CD14-positive monocyte (primary cell): ENCODE measurements at regions not wholly inside any gene's neighbourhood (a gene's known extent, or its start where the extent isn't known, plus 50 kb on each side); places are given as distances from the start of the nearest gene placed in this dataset.

Experiments
- DNase-seq, 3 donors: peaks; one replicate each; pipeline ENCODE4 v3.0.0-alpha.2; 2011 to 2022
- H2AFZ ChIP-seq: 2 replicates; pipeline ENCODE4 v1.6.0; 2012; ENCODE audit warnings: mild to moderate bottlenecking, low read depth, low read length, inconsistent platforms; ENCODE audit not compliant: insufficient read depth, poor library complexity, severe bottlenecking
- H3K27ac ChIP-seq, 2 donors: 1 replicate in 1 of 2; 2 replicates in 1 of 2; pipeline ENCODE4 v1.5.1; 2012 to 2013; ENCODE audit warnings: low read length in 2 of 2, control low read depth in 1 of 2, inconsistent platforms in 1 of 2, low read depth in 1 of 2, mild to moderate bottlenecking in 1 of 2
- H3K27me3 ChIP-seq, 2 donors: one replicate each; pipeline versions ENCODE4 v1.6.0 to v1.6.1; 2011 to 2013; ENCODE audit warnings: low read length in 2 of 2; ENCODE audit not compliant: control insufficient read depth in 2 of 2, insufficient read depth in 2 of 2
- H3K36me3 ChIP-seq, 2 donors: replicated peaks in 1 of 2; 1 replicate in 1 of 2; 2 replicates in 1 of 2; pipeline versions ENCODE4 v1.5.1 to v1.6.1; 2012 to 2013; ENCODE audit warnings: low read length in 2 of 2, control low read depth in 1 of 2, inconsistent platforms in 1 of 2, mild to moderate bottlenecking in 1 of 2; ENCODE audit not compliant: insufficient read depth in 2 of 2, control insufficient read depth in 1 of 2
- H3K4me1 ChIP-seq, 2 donors: 1 replicate in 1 of 2; 2 replicates in 1 of 2; pipeline versions ENCODE4 v1.5.1 to v1.6.1; 2012 to 2013; ENCODE audit warnings: low read length in 2 of 2, control low read depth in 1 of 2, inconsistent platforms in 1 of 2, mild to moderate bottlenecking in 1 of 2, moderate library complexity in 1 of 2; ENCODE audit not compliant: insufficient read depth in 2 of 2, control insufficient read depth in 1 of 2
- H3K4me2 ChIP-seq: replicated peaks from 2 replicates; pipeline ENCODE3; 2012; ENCODE audit warnings: low read length, moderate library complexity, mild to moderate bottlenecking; ENCODE audit not compliant: poor library complexity, severe bottlenecking; ENCODE audit errors: extremely low read depth
- H3K4me3 ChIP-seq, 3 experiments: fragments of 200-600 bp in 1 of 3; sonication (generic) in 1 of 3; replicated peaks in 1 of 3; 1 replicate in 2 of 3; 2 replicates in 1 of 3; pipeline ENCODE4 v1.5.1; 2011 to 2013; ENCODE audit warnings: low read length in 3 of 3, mild to moderate bottlenecking in 3 of 3, control low read depth in 2 of 3, low read depth in 2 of 3, inconsistent platforms in 1 of 3, moderate library complexity in 1 of 3
- H3K79me2 ChIP-seq: 2 replicates; pipeline ENCODE4 v1.6.0; 2012; ENCODE audit warnings: mild to moderate bottlenecking, control low read depth, inconsistent platforms, low read length, moderate library complexity; ENCODE audit not compliant: insufficient read depth
- H3K9ac ChIP-seq: 2 replicates; pipeline ENCODE4 v1.6.0; 2017; ENCODE audit warnings: low read length, mild to moderate bottlenecking; ENCODE audit not compliant: insufficient read depth, poor library complexity, severe bottlenecking
- H3K9me3 ChIP-seq, 2 donors: replicated peaks in 1 of 2; 1 replicate in 1 of 2; 2 replicates in 1 of 2; pipeline versions ENCODE4 v1.5.1 to v1.6.1; 2012 to 2013; ENCODE audit warnings: low read length in 2 of 2, control low read depth in 1 of 2; ENCODE audit not compliant: control insufficient read depth in 1 of 2, insufficient read depth in 1 of 2
- H4K20me1 ChIP-seq: 2 replicates; pipeline ENCODE4 v1.6.0; 2012; ENCODE audit warnings: mild to moderate bottlenecking, low read length, control low read depth, moderate library complexity; ENCODE audit not compliant: insufficient read depth
- H3K27ac Mint-ChIP-seq, 7 donors: one replicate each; pipeline ENCODE4 v1.8.0; 2020; ENCODE audit warnings: mild to moderate bottlenecking in 7 of 7, mixed read lengths in 7 of 7, moderate library complexity in 6 of 7, inconsistent platforms in 2 of 7
- H3K27me3 Mint-ChIP-seq, 3 donors: one replicate each; pipeline ENCODE4 v1.8.0; 2021 to 2022; ENCODE audit warnings: low read depth in 3 of 3, mild to moderate bottlenecking in 3 of 3, mixed read lengths in 3 of 3, moderate library complexity in 3 of 3, inconsistent platforms in 1 of 3
- H3K36me3 Mint-ChIP-seq, 2 donors: one replicate each; pipeline ENCODE4 v1.8.0; 2020; ENCODE audit warnings: mixed read lengths in 2 of 2, inconsistent platforms in 1 of 2, mild to moderate bottlenecking in 1 of 2
- H3K4me1 Mint-ChIP-seq: one replicate; pipeline ENCODE4 v1.8.0; 2020; ENCODE audit warnings: mild to moderate bottlenecking, mixed read lengths
- H3K4me3 Mint-ChIP-seq, 2 donors: one replicate each; pipeline ENCODE4 v1.8.0; 2020; ENCODE audit warnings: mild to moderate bottlenecking in 2 of 2, mixed read lengths in 2 of 2, moderate library complexity in 1 of 2
- H3K9me3 Mint-ChIP-seq, 7 donors: one replicate each; pipeline ENCODE4 v1.8.0; 2020 to 2022; ENCODE audit warnings: mixed read lengths in 7 of 7, mild to moderate bottlenecking in 6 of 7, moderate library complexity in 6 of 7, inconsistent platforms in 2 of 7
- CTCF ChIP-seq: fragments of 200-600 bp; IDR thresholded peaks from one replicate; pipeline ENCODE4 v1.8.0; 2022; ENCODE audit warnings: antibody characterized with exemption, mild to moderate bottlenecking
- WGBS: methylation state at CpG from one replicate; pipeline ENCODE4 v1.1.5; 2013; ENCODE audit warnings: missing lambda C conversion rate; ENCODE audit not compliant: insufficient coverage; 5-methylcytosine and 5-hydroxymethylcytosine counted together
- intact Hi-C, 2 donors: fragments of 100-400 bp; cut with micrococcal nuclease; formaldehyde crosslinking; loops; one replicate each; pipeline versions ENCODE4 v1.15.0 to v1.15.1; 2023

- Histone ChIP-seq H3K27ac (no peak overlapping the region), H3K4me2 (no peak overlapping the region), H3K9me3 (no peaks in the 10 kb centered on the region), H3K36me3 (no peaks in the 10 kb centered on the region), H3K79me2 (no peaks in the 10 kb centered on the region), H3K9ac (no peak overlapping the region), H3K27me3 (no peaks in the 10 kb centered on the region), H3K4me1 (peaks cover 18% of the 10 kb centered on the region in 2 donors), H2AFZ (no peak overlapping the region), H3K4me3 (no peak overlapping the region), H4K20me1 (no peaks in the 10 kb centered on the region)
- Mint-ChIP-seq H3K27me3 (peaks cover 0 to 2% (median 2%) of the 10 kb centered on the region in 3 donors), H3K4me3 (no peak overlapping the region), H3K36me3 (no peaks in the 10 kb centered on the region), H3K27ac (peak overlapping the region in 1 of 7 donors; percentile 15), H3K9me3 (peaks cover 0 to 2% (median 0%) of the 10 kb centered on the region in 7 donors), H3K4me1 (peaks cover 23% of the 10 kb centered on the region)
- TF ChIP-seq CTCF = no peak
- 96% methylated on average over 8 of the region's 8 CpGs for whole genome bisulfite sequencing
- intact Hi-C loops = no loop called here
- no peak for DNase-seq
These were observed 64.7 kb upstream of the AOAH start for GRCh38 chr7:36788825-36789470.

GRCh38 chr7:36787933-36788378, 63.7 kb upstream of the AOAH start:
- H3K4me3 Mint-ChIP-seq = no peak overlapping the region
- Histone ChIP-seq H3K9me3 (no peaks in the 10 kb centered on the region), H3K27ac (no peak overlapping the region), H3K4me3 (no peak overlapping the region), H3K79me2 (no peaks in the 10 kb centered on the region), H3K9ac (no peak overlapping the region), H3K4me1 (peaks cover 18% of the 10 kb centered on the region in 2 donors), H3K36me3 (no peaks in the 10 kb centered on the region), H4K20me1 (no peaks in the 10 kb centered on the region), H3K4me2 (no peak overlapping the region), H2AFZ (no peak overlapping the region), H3K27me3 (no peaks in the 10 kb centered on the region)
- DNase-seq = no peak
- no CpG with 5 or more reads among the region's 1 CpG for WGBS
- intact Hi-C loops = no loop called here
- H3K27ac Mint-ChIP-seq = no peak overlapping the region
- peaks cover 23% of the 10 kb centered on the region for H3K4me1 Mint-ChIP-seq
- no peaks in the 10 kb centered on the region for H3K9me3 Mint-ChIP-seq
- TF ChIP-seq CTCF = no peak
- H3K27me3 Mint-ChIP-seq = peaks cover 0 to 4% (median 2%) of the 10 kb centered on the region in 3 donors
- no peaks in the 10 kb centered on the region for H3K36me3 Mint-ChIP-seq
